ENCODE measurements at regions not wholly inside any gene's neighbourhood (a gene's known extent, or its start where the extent isn't known, plus 50 kb on each side); places are given as distances from the start of the nearest gene placed in this dataset.

DNA sequence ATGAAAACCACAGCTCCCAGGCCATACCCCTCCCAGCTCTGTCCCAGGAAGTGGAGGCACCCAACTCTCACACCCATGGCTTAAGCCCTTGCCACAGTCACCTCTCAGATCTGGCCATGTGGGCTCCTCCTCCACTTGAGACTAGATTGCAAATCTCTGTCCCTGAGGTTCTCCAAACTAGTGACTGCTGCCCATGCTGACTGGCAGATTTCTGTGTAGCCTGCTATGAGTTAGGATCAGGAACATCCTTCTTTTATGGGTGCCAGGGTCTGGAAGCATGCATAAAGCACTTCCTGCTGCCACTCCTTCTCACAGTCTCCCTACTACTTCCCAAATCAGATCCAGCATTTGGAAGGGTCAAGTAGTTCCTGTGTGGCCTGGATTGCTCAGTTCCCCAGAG, 59.6 kb upstream of the GOLIM4 start:
- FAIRE-seq (no peak), DNase-seq (ENCODE audit: low read depth) (no peak)
- Histone ChIP-seq H3K4me2 (ENCODE audit: low read length) (no peak overlapping the region), H3K79me2 (ENCODE audit: insufficient read depth, low read length) (no peaks in the 10 kb centered on the region), H3K9me3 (ENCODE audit: insufficient read depth, low read depth, low read length) (peaks cover 3% of the 10 kb centered on the region), H3K9ac (ENCODE audit: low read length) (no peak overlapping the region), H2AFZ (ENCODE audit: low read depth, low read length) (no peak overlapping the region), H4K20me1 (ENCODE audit: insufficient read depth, low read length) (no peaks in the 10 kb centered on the region), H3K36me3 (ENCODE audit: insufficient read depth, low read length) (no peaks in the 10 kb centered on the region), H3K27ac (ENCODE audit: low read depth, low read length) (no peak overlapping the region), H3K4me1 (ENCODE audit: insufficient read depth, low read length) (no peaks in the 10 kb centered on the region), H3K27me3 (ENCODE audit: insufficient read depth, low read length) (no peaks in the 10 kb centered on the region), H3K4me3 (ENCODE audit: insufficient read depth, low read depth, low read length) (no peak overlapping the region)
- Mint-ChIP-seq H3K9me3 (ENCODE audit: unreplicated experiment) (peaks cover 12% of the 10 kb centered on the region), H3K4me1 (ENCODE audit: low read depth, unreplicated experiment) (no peaks in the 10 kb centered on the region), H3K4me3 (ENCODE audit: unreplicated experiment) (no peak overlapping the region), H3K27ac (ENCODE audit: unreplicated experiment) (no peak overlapping the region), H3K36me3 (ENCODE audit: low read depth, unreplicated experiment) (peaks cover 1% of the 10 kb centered on the region), H3K27me3 (ENCODE audit: low read depth, unreplicated experiment) (peaks cover 2% of the 10 kb centered on the region)
- TF ChIP-seq, protein P1, sequence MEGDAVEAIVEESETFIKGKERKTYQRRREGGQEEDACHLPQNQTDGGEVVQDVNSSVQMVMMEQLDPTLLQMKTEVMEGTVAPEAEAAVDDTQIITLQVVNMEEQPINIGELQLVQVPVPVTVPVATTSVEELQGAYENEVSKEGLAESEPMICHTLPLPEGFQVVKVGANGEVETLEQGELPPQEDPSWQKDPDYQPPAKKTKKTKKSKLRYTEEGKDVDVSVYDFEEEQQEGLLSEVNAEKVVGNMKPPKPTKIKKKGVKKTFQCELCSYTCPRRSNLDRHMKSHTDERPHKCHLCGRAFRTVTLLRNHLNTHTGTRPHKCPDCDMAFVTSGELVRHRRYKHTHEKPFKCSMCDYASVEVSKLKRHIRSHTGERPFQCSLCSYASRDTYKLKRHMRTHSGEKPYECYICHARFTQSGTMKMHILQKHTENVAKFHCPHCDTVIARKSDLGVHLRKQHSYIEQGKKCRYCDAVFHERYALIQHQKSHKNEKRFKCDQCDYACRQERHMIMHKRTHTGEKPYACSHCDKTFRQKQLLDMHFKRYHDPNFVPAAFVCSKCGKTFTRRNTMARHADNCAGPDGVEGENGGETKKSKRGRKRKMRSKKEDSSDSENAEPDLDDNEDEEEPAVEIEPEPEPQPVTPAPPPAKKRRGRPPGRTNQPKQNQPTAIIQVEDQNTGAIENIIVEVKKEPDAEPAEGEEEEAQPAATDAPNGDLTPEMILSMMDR (IDR thresholded peaks at IDR 0.05; ENCODE audit: insufficient read depth, low read depth, low read length), result no peak
- no peak for TF ChIP-seq EZH2 (IDR thresholded peaks at IDR 0.05; ENCODE audit: insufficient read depth, low read length)

DNA sequence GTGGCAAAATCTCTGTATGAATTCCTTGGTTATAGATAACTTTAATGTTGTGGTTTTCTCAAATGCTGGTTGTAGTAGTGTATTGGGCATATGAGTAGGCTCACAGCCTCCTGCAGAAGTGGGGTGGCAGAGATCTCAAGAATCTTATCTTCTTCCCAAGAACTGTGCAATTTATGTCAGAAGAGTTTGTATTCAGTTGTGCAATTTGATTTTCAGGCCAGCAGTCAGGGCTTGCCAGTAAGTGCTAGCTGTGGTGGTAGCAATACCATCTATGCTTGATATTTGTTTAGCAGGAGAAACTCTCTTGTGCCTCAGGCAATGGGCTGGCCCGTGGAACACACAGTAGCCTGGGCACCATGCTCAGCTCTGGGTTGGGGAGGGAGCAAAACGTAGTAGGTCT, 58.4 kb upstream of the GOLIM4 start:
- H3K4me1 Mint-ChIP-seq (ENCODE audit: low read depth, unreplicated experiment), result no peaks in the 10 kb centered on the region
- Histone ChIP-seq H3K27ac (ENCODE audit: low read depth, low read length) (no peak overlapping the region), H3K9ac (ENCODE audit: low read length) (no peak overlapping the region), H3K27me3 (ENCODE audit: insufficient read depth, low read length) (no peaks in the 10 kb centered on the region), H3K4me3 (ENCODE audit: insufficient read depth, low read depth, low read length) (no peak overlapping the region), H3K9me3 (ENCODE audit: insufficient read depth, low read depth, low read length) (peaks cover 3% of the 10 kb centered on the region), H3K79me2 (ENCODE audit: insufficient read depth, low read length) (no peaks in the 10 kb centered on the region), H3K4me1 (ENCODE audit: insufficient read depth, low read length) (no peaks in the 10 kb centered on the region), H4K20me1 (ENCODE audit: insufficient read depth, low read length) (no peaks in the 10 kb centered on the region), H2AFZ (ENCODE audit: low read depth, low read length) (no peak overlapping the region), H3K4me2 (ENCODE audit: low read length) (no peak overlapping the region), H3K36me3 (ENCODE audit: insufficient read depth, low read length) (no peaks in the 10 kb centered on the region)
- peaks cover 12% of the 10 kb centered on the region for H3K9me3 Mint-ChIP-seq (ENCODE audit: unreplicated experiment)
- peaks cover 1% of the 10 kb centered on the region for H3K36me3 Mint-ChIP-seq (ENCODE audit: low read depth, unreplicated experiment)
- no peak for FAIRE-seq
- no peak overlapping the region for H3K27ac Mint-ChIP-seq (ENCODE audit: unreplicated experiment)
- H3K27me3 Mint-ChIP-seq (ENCODE audit: low read depth, unreplicated experiment), result peaks cover 2% of the 10 kb centered on the region
- TF ChIP-seq, protein P1 (IDR thresholded peaks at IDR 0.05; ENCODE audit: insufficient read depth, low read depth, low read length), result no peak
- no peak for TF ChIP-seq EZH2 (IDR thresholded peaks at IDR 0.05; ENCODE audit: insufficient read depth, low read length)
- no peak for DNase-seq (ENCODE audit: low read depth)
- H3K4me3 Mint-ChIP-seq (ENCODE audit: unreplicated experiment), result no peak overlapping the region

DNA sequence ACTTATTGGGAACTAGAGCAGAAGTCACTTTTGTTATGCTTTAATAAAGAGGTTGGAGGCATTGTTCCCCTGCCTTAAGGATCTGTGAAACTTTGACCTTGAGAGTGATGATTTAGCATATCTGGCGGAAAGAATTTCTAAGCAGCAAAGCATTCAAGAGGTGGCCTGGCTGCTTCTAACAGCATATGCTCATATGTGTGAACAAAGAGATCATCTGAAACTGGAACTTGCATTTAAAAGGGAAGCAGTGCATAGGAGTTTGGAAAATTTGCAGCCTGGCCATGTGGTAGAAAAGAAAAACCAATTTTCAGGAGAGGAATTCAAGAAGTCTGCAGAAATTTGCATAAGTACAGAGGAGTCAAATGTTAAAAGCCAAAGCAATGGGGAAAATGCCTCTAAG, 56.4 kb upstream of the GOLIM4 start:
- Histone ChIP-seq H3K9me3 (ENCODE audit: insufficient read depth, low read depth, low read length) (peaks cover 3% of the 10 kb centered on the region), H3K4me2 (ENCODE audit: low read length) (no peak overlapping the region), H4K20me1 (ENCODE audit: insufficient read depth, low read length) (no peaks in the 10 kb centered on the region), H3K27ac (ENCODE audit: low read depth, low read length) (no peak overlapping the region), H3K36me3 (ENCODE audit: insufficient read depth, low read length) (no peaks in the 10 kb centered on the region), H3K27me3 (ENCODE audit: insufficient read depth, low read length) (no peaks in the 10 kb centered on the region), H3K4me3 (ENCODE audit: insufficient read depth, low read depth, low read length) (no peak overlapping the region), H2AFZ (ENCODE audit: low read depth, low read length) (no peak overlapping the region), H3K4me1 (ENCODE audit: insufficient read depth, low read length) (no peaks in the 10 kb centered on the region), H3K9ac (ENCODE audit: low read length) (no peak overlapping the region), H3K79me2 (ENCODE audit: insufficient read depth, low read length) (no peaks in the 10 kb centered on the region)
- Mint-ChIP-seq H3K4me3 (ENCODE audit: unreplicated experiment) (no peak overlapping the region), H3K4me1 (ENCODE audit: low read depth, unreplicated experiment) (no peaks in the 10 kb centered on the region), H3K36me3 (ENCODE audit: low read depth, unreplicated experiment) (peaks cover 1% of the 10 kb centered on the region), H3K9me3 (ENCODE audit: unreplicated experiment) (peaks cover 12% of the 10 kb centered on the region), H3K27me3 (ENCODE audit: low read depth, unreplicated experiment) (no peaks in the 10 kb centered on the region), H3K27ac (ENCODE audit: unreplicated experiment) (no peak overlapping the region)
- DNase-seq (ENCODE audit: low read depth) (no peak), FAIRE-seq (no peak)
- TF ChIP-seq EZH2 (IDR thresholded peaks at IDR 0.05; ENCODE audit: insufficient read depth, low read length), result no peak
- TF ChIP-seq, protein P1 (IDR thresholded peaks at IDR 0.05; ENCODE audit: insufficient read depth, low read depth, low read length), result no peak

Small RNA genes lying in the stretch of these regions (microRNA-seq; reads per million reads assigned to microRNA genes)
- gene MIR551B, result 191 reads per million, percentile 70 among the genes with 10 or more reads in this experiment
